ENCODE measurements at regions not wholly inside any gene's neighbourhood (a gene's known extent, or its start where the extent isn't known, plus 50 kb on each side); places are given as distances from the start of the nearest gene placed in this dataset.

DNA sequence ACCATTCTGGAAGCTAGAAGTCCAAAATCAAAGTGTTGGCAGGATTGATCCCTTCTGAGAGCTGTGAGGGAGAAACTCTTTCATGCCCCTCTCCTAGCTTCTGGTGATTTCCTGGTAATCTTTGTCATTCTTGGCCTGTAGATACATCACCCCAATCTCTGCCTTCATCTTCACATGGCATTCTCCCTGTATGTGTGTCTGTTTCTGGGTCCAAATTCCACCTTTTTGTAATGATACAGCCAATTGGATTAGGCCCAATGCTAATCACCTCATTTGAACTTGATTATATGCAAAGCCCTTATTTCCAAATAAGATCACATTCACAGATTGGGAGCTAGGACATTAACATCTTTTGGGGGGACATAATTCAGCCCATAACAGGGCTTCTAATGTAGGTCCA lies 76.9 kb upstream of the MBIP start:
- Mint-ChIP-seq H3K27me3 (ENCODE audit: insufficient read depth, unreplicated experiment) (no peaks in the 10 kb centered on the region), H3K36me3 (ENCODE audit: insufficient read depth, unreplicated experiment) (no peaks in the 10 kb centered on the region), H3K27ac (ENCODE audit: low read depth, unreplicated experiment) (no peak overlapping the region), H3K9me3 (ENCODE audit: unreplicated experiment) (no peaks in the 10 kb centered on the region), H3K4me1 (ENCODE audit: insufficient read depth, unreplicated experiment) (no peaks in the 10 kb centered on the region), H3K4me3 (ENCODE audit: unreplicated experiment) (no peak overlapping the region)
- ChIA-PET CTCF (interaction anchor here (0.6 to 0.9 kb wide), 4 partner anchors 12 to 189 kb away, joined by 3 to 5 read pairs (median 4); no protein-coding TSS in a partner anchor), POLR2A (no interaction called here)
- BruUV-seq (replicated peaks): no TSS peak
- TF ChIP-seq, protein P1, sequence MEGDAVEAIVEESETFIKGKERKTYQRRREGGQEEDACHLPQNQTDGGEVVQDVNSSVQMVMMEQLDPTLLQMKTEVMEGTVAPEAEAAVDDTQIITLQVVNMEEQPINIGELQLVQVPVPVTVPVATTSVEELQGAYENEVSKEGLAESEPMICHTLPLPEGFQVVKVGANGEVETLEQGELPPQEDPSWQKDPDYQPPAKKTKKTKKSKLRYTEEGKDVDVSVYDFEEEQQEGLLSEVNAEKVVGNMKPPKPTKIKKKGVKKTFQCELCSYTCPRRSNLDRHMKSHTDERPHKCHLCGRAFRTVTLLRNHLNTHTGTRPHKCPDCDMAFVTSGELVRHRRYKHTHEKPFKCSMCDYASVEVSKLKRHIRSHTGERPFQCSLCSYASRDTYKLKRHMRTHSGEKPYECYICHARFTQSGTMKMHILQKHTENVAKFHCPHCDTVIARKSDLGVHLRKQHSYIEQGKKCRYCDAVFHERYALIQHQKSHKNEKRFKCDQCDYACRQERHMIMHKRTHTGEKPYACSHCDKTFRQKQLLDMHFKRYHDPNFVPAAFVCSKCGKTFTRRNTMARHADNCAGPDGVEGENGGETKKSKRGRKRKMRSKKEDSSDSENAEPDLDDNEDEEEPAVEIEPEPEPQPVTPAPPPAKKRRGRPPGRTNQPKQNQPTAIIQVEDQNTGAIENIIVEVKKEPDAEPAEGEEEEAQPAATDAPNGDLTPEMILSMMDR (IDR thresholded peaks at IDR 0.05; ENCODE audit: unreplicated experiment): no peak
- intact Hi-C loops (cut with micrococcal nuclease): no loop called here
- no peak for DNase-seq (ENCODE audit: unreplicated experiment)

DNA sequence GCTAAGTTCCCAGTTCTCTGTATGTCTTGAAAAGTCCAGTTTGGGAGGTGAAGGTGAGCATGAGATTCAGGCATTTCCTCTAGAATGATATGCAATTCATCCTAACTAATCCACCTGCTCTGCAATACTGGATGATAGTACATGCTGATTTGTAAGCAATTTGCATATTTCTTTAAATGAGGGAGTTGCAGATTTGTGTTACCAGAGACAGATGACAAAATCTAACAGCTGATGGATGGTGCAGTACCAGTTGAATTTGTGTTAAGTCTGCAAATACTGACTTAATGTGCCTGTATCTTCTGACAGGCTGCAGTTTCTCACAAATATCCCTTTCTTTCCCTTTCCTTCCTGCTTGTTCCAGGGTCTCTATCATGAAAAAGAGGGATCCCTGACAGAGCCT lies 76.4 kb upstream of the MBIP start:
- H3K9me3 Mint-ChIP-seq (ENCODE audit: unreplicated experiment): no peaks in the 10 kb centered on the region
- ChIA-PET POLR2A (no interaction called here), CTCF (no interaction called here)
- no peak overlapping the region for H3K27ac Mint-ChIP-seq (ENCODE audit: low read depth, unreplicated experiment)
- TF ChIP-seq, protein P1 (IDR thresholded peaks at IDR 0.05; ENCODE audit: unreplicated experiment): no peak
- H3K4me1 Mint-ChIP-seq (ENCODE audit: insufficient read depth, unreplicated experiment): no peaks in the 10 kb centered on the region
- H3K4me3 Mint-ChIP-seq (ENCODE audit: unreplicated experiment): no peak overlapping the region
- no peaks in the 10 kb centered on the region for H3K36me3 Mint-ChIP-seq (ENCODE audit: insufficient read depth, unreplicated experiment)
- DNase-seq (ENCODE audit: unreplicated experiment): no peak
- BruUV-seq (replicated peaks): no TSS peak
- intact Hi-C loops (cut with micrococcal nuclease): no loop called here
- H3K27me3 Mint-ChIP-seq (ENCODE audit: insufficient read depth, unreplicated experiment): no peaks in the 10 kb centered on the region

DNA sequence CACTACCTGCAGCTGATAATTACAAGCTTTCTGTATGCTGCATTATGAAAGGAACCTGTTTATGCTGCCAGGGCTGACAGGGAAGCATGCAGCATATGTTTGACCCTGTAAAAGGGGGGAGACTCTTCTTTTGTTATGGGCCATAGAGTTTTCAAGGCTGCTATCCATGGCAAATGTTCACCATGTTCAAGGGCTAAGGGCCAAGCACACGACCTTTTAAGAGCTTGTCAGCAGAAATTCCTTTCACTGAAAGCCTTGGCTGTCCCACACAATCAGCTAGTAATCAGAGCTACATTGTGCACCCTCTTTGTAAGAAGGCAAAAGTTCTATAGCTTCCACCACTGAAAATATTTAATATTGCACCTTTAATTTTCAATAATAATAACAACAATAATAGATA lies 74.2 kb upstream of the MBIP start:
- DNase-seq (ENCODE audit: unreplicated experiment): no peak
- intact Hi-C loops (cut with micrococcal nuclease): no loop called here
- Mint-ChIP-seq H3K27ac (ENCODE audit: low read depth, unreplicated experiment) (no peak overlapping the region), H3K27me3 (ENCODE audit: insufficient read depth, unreplicated experiment) (no peaks in the 10 kb centered on the region), H3K36me3 (ENCODE audit: insufficient read depth, unreplicated experiment) (no peaks in the 10 kb centered on the region), H3K9me3 (ENCODE audit: unreplicated experiment) (no peaks in the 10 kb centered on the region), H3K4me1 (ENCODE audit: insufficient read depth, unreplicated experiment) (no peaks in the 10 kb centered on the region), H3K4me3 (ENCODE audit: unreplicated experiment) (no peak overlapping the region)
- ChIA-PET CTCF (interaction anchor here (0.6 kb wide), 2 partner anchors 81 to 764 kb away, joined by 3 read pairs; no protein-coding TSS in a partner anchor), POLR2A (interaction anchor here (0.6 kb wide), 1 partner anchor 479 kb away, joined by 3 read pairs; no protein-coding TSS in a partner anchor)
- no TSS peak for BruUV-seq (replicated peaks)
- TF ChIP-seq, protein P1 (IDR thresholded peaks at IDR 0.05; ENCODE audit: unreplicated experiment): no peak

DNA sequence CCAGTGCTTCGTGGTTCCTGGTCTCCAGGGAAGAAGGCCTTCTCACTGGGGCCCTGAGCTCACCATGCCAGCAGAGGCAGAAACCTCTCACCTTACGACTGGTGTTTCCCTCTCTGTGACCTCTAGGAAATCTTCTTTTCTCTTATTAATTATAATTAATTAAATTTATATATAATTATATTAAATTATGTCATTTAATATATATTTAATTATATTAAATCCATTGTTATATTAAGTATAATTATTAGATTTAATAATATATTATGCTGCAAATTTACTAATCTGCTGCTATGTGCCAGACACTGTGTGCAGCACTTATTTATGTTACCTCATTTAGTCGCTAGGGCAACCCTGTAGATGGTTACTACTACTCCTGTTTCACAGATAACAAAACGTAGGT lies 70.3 kb upstream of the MBIP start:
- Mint-ChIP-seq H3K36me3 (ENCODE audit: insufficient read depth, unreplicated experiment) (no peaks in the 10 kb centered on the region), H3K9me3 (ENCODE audit: unreplicated experiment) (no peaks in the 10 kb centered on the region)

More for the DNA sequence above, 70.3 kb upstream of the MBIP start:
- Mint-ChIP-seq H3K27ac (ENCODE audit: low read depth, unreplicated experiment) (no peak overlapping the region), H3K4me1 (ENCODE audit: insufficient read depth, unreplicated experiment) (no peaks in the 10 kb centered on the region), H3K4me3 (ENCODE audit: unreplicated experiment) (no peak overlapping the region), H3K27me3 (ENCODE audit: insufficient read depth, unreplicated experiment) (no peaks in the 10 kb centered on the region)
- DNase-seq (ENCODE audit: unreplicated experiment): no peak
- TF ChIP-seq, protein P1 (IDR thresholded peaks at IDR 0.05; ENCODE audit: unreplicated experiment): no peak
- CTCF ChIA-PET: interaction anchor here (0.6 kb wide), 2 partner anchors 18 to 215 kb away, joined by 3 to 5 read pairs; no protein-coding TSS in a partner anchor
- POLR2A ChIA-PET: interaction anchor here (0.5 kb wide), 1 partner anchor 308 kb away, joined by 3 read pairs; no protein-coding TSS in a partner anchor
- BruUV-seq (replicated peaks): no TSS peak
- intact Hi-C loops (cut with micrococcal nuclease): no loop called here

All from MCF 10A (cell line).